Spleen (tissue), 11 donors: ENCODE measurements at regions not wholly inside any gene's neighbourhood (a gene's known extent, or its start where the extent isn't known, plus 50 kb on each side); places are given as distances from the start of the nearest gene placed in this dataset.

Experiments used
- DNase-seq: peaks from one replicate; pipeline ENCODE4 v3.0.0-alpha.2; 2020
- H3K27ac ChIP-seq, 8 donors: fragments of 200-600 bp; sonication (generic) in 7 of 8; 1 replicate in 4 of 8; 2 replicates in 4 of 8; pipeline versions ENCODE4 v1.5.0 to v1.8.0; 2016 to 2021; ENCODE audit warnings: inconsistent platforms in 4 of 8, mild to moderate bottlenecking in 4 of 8, moderate library complexity in 1 of 8
- H3K27me3 ChIP-seq, 7 donors: fragments of 200-600 bp; sonication (generic) in 6 of 7; replicated peaks in 1 of 7; 1 replicate in 4 of 7; 2 replicates in 3 of 7; pipeline versions ENCODE4 v1.5.0 to v1.8.0; 2016 to 2021; ENCODE audit warnings: inconsistent platforms in 3 of 7, mild to moderate bottlenecking in 1 of 7
- H3K36me3 ChIP-seq, 6 donors: fragments of 200-600 bp; sonication (generic) in 5 of 6; 1 replicate in 4 of 6; 2 replicates in 2 of 6; pipeline versions ENCODE4 v1.5.0 to v1.8.0; 2016 to 2021; ENCODE audit warnings: inconsistent platforms in 2 of 6
- H3K4me1 ChIP-seq, 6 donors: fragments of 200-600 bp; sonication (generic) in 5 of 6; 1 replicate in 3 of 6; 2 replicates in 3 of 6; pipeline versions ENCODE4 v1.5.0 to v1.8.0; 2016 to 2021; ENCODE audit warnings: inconsistent platforms in 3 of 6
- H3K4me3 ChIP-seq, 8 donors: fragments of 200-600 bp; sonication (generic) in 7 of 8; 1 replicate in 4 of 8; 2 replicates in 4 of 8; pipeline versions ENCODE4 v1.5.0 to v1.8.0; 2016 to 2021; ENCODE audit warnings: inconsistent platforms in 4 of 8, mild to moderate bottlenecking in 4 of 8, moderate library complexity in 2 of 8
- H3K9me3 ChIP-seq, 8 donors: fragments of 200-600 bp; sonication (generic) in 7 of 8; 1 replicate in 4 of 8; 2 replicates in 4 of 8; pipeline versions ENCODE4 v1.5.0 to v1.8.0; 2016 to 2021; ENCODE audit warnings: inconsistent platforms in 4 of 8
- CTCF ChIP-seq, 11 experiments: fragments of 200-600 bp in 7 of 11; fragments of 450-650 bp in 4 of 11; sonication (generic) in 4 of 11; IDR thresholded peaks in 8 of 11; conservative IDR thresholded peaks in 3 of 11; 1 replicate in 7 of 11; 2 replicates in 4 of 11; pipeline versions ENCODE4 v1.4.0 to v1.8.0; 2016 to 2021; ENCODE audit warnings: antibody characterized with exemption in 11 of 11, inconsistent platforms in 4 of 11, mild to moderate bottlenecking in 1 of 11
- POLR2A ChIP-seq, 3 donors: fragments of 450-650 bp; IDR thresholded peaks; one replicate each; pipeline ENCODE4 v1.5.1; 2017; ENCODE audit warnings: antibody characterized with exemption in 3 of 3, mild to moderate bottlenecking in 1 of 3
- POLR2AphosphoS5 ChIP-seq, 3 donors: sonication (generic); formaldehyde crosslinking; IDR thresholded peaks; one replicate each; pipeline ENCODE4 v1.5.1; 2017; ENCODE audit warnings: antibody characterized with exemption in 3 of 3
- WGBS, 5 donors: extraction: QIAGEN DNeasy Blood & Tissue Kit in 3 of 5; methylation state at CpG; one replicate each; pipeline versions ENCODE4 v1.1.5 to v1.1.7; 2013 to 2018; 5-methylcytosine and 5-hydroxymethylcytosine counted together
- intact Hi-C: fragments of 100-400 bp; cut with DNase I; formaldehyde crosslinking; loops from one replicate; pipeline ENCODE4 v1.15.0; 2023; ENCODE audit warnings: low total_unique reads
- donor health status: healthy with polysubstance abuse.
- donor health status: DM: no; HTN: no; CAD: no; lungs with moderate emphysema.
- donor health status: DM: no; HTN: no; CAD: no.
- donor health status: Bipolar disorder and iron deficiency.
- donor health status: healthy.
- donor health status: DM: no; HTN: no; CAD: no.
- donor health status: DM: yes; HTN: yes; CAD: no.

- Histone ChIP-seq H3K4me3 (no peak overlapping the region), H3K36me3 (no peaks in the 10 kb centered on the region), H3K9me3 (no peaks in the 10 kb centered on the region), H3K27me3 (no peaks in the 10 kb centered on the region), H3K27ac (no peak overlapping the region), H3K4me1 (no peaks in the 10 kb centered on the region)
- WGBS, 5 donors: 83 to 89% (median 87%) methylated on average over 5 of the region's 5 CpGs
- intact Hi-C loops: no loop called here
- TF ChIP-seq POLR2AphosphoS5 (IDR thresholded peaks at IDR 0.05) (no peak), POLR2A (IDR thresholded peaks at IDR 0.05) (no peak), CTCF (IDR thresholded peaks at IDR 0.05 in 8 of 11, conservative IDR thresholded peaks at IDR 0.05 in 3 of 11) (no peak)
- DNase-seq: no peak
Measured at GRCh38 chr11:127619946-127620345, 619.4 kb upstream of the KIRREL3 start.

GRCh38 chr11:127618721-127619120 lies 618.2 kb upstream of the KIRREL3 start:
- WGBS, 5 donors: 89 to 98% (median 91%) methylated on average over 1 of the region's 1 CpG
- DNase-seq: no peak
- H3K27me3 ChIP-seq: no peaks in the 10 kb centered on the region
- no peaks in the 10 kb centered on the region for H3K36me3 ChIP-seq
- no peak overlapping the region for H3K4me3 ChIP-seq
- no peak overlapping the region for H3K27ac ChIP-seq
- no peak for TF ChIP-seq CTCF (IDR thresholded peaks at IDR 0.05 in 8 of 11, conservative IDR thresholded peaks at IDR 0.05 in 3 of 11)
- TF ChIP-seq POLR2A (IDR thresholded peaks at IDR 0.05): no peak
- TF ChIP-seq POLR2AphosphoS5 (IDR thresholded peaks at IDR 0.05): no peak
- intact Hi-C loops: no loop called here
- H3K4me1 ChIP-seq: no peaks in the 10 kb centered on the region
- no peaks in the 10 kb centered on the region for H3K9me3 ChIP-seq

- 86 to 92% (median 87%) methylated on average over 8 of the region's 8 CpGs for WGBS, 5 donors
- H3K4me3 ChIP-seq: no peak overlapping the region
- intact Hi-C loops: no loop called here
- no peaks in the 10 kb centered on the region for H3K36me3 ChIP-seq
- H3K9me3 ChIP-seq: no peaks in the 10 kb centered on the region
- H3K27me3 ChIP-seq: no peaks in the 10 kb centered on the region
- DNase-seq: no peak
- H3K27ac ChIP-seq: no peak overlapping the region
- TF ChIP-seq POLR2A (IDR thresholded peaks at IDR 0.05) (no peak), CTCF (IDR thresholded peaks at IDR 0.05 in 8 of 11, conservative IDR thresholded peaks at IDR 0.05 in 3 of 11) (no peak), POLR2AphosphoS5 (IDR thresholded peaks at IDR 0.05) (no peak)
- H3K4me1 ChIP-seq: no peaks in the 10 kb centered on the region
Measured at GRCh38 chr11:127616158-127616557, 615.6 kb upstream of the KIRREL3 start.

- Histone ChIP-seq H3K9me3 (no peaks in the 10 kb centered on the region), H3K27me3 (no peaks in the 10 kb centered on the region), H3K4me3 (no peak overlapping the region), H3K36me3 (no peaks in the 10 kb centered on the region), H3K4me1 (no peaks in the 10 kb centered on the region), H3K27ac (no peak overlapping the region)
- 67 to 85% (median 73%) methylated on average over 2 of the region's 2 CpGs for WGBS, 5 donors
- intact Hi-C loops: no loop called here
- no peak for DNase-seq
- TF ChIP-seq POLR2AphosphoS5 (IDR thresholded peaks at IDR 0.05) (no peak), POLR2A (IDR thresholded peaks at IDR 0.05) (no peak), CTCF (IDR thresholded peaks at IDR 0.05 in 8 of 11, conservative IDR thresholded peaks at IDR 0.05 in 3 of 11) (no peak)
Measured at GRCh38 chr11:127612607-127613006, 612.0 kb upstream of the KIRREL3 start.
